ENCODE measurements at regions not wholly inside any gene's neighbourhood (a gene's known extent, or its start where the extent isn't known, plus 50 kb on each side); places are given as distances from the start of the nearest gene placed in this dataset.

DNA sequence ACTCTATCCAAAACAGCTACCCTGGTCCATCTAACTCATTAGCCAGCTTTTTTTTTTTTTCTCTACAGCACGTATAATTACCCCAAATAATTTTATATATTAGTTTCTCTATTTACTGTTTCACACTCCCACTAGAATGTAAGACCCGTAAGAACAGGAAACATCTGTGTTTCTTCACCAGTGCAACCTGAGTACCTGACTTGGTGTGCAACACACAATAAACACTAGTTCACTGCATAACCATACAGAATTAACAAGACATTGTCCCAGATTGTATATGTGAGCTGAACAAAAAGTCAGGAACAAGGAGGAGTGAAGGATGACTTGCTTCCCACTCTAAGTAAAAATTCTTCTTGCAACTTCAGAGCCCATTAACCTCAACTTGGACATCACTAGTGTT lies 180.2 kb upstream of the AKR1E2 start:
- H3K36me3 ChIP-seq (ENCODE audit: insufficient read depth, low read length): no peaks in the 10 kb centered on the region
- no peak for FAIRE-seq
- H3K27me3 Mint-ChIP-seq (ENCODE audit: low read depth, unreplicated experiment): no peaks in the 10 kb centered on the region
- H3K4me1 Mint-ChIP-seq (ENCODE audit: low read depth, unreplicated experiment): peaks cover 22% of the 10 kb centered on the region
- no peaks in the 10 kb centered on the region for H4K20me1 ChIP-seq (ENCODE audit: insufficient read depth, low read length)
- no peaks in the 10 kb centered on the region for H3K9me3 Mint-ChIP-seq (ENCODE audit: unreplicated experiment)
- TF ChIP-seq EZH2 (IDR thresholded peaks at IDR 0.05; ENCODE audit: insufficient read depth, low read length): no peak
- TF ChIP-seq, protein P1, sequence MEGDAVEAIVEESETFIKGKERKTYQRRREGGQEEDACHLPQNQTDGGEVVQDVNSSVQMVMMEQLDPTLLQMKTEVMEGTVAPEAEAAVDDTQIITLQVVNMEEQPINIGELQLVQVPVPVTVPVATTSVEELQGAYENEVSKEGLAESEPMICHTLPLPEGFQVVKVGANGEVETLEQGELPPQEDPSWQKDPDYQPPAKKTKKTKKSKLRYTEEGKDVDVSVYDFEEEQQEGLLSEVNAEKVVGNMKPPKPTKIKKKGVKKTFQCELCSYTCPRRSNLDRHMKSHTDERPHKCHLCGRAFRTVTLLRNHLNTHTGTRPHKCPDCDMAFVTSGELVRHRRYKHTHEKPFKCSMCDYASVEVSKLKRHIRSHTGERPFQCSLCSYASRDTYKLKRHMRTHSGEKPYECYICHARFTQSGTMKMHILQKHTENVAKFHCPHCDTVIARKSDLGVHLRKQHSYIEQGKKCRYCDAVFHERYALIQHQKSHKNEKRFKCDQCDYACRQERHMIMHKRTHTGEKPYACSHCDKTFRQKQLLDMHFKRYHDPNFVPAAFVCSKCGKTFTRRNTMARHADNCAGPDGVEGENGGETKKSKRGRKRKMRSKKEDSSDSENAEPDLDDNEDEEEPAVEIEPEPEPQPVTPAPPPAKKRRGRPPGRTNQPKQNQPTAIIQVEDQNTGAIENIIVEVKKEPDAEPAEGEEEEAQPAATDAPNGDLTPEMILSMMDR (IDR thresholded peaks at IDR 0.05; ENCODE audit: insufficient read depth, low read depth, low read length): no peak
- no peaks in the 10 kb centered on the region for H3K9me3 ChIP-seq (ENCODE audit: insufficient read depth, low read depth, low read length)
- no peak overlapping the region for H3K4me3 ChIP-seq (ENCODE audit: insufficient read depth, low read depth, low read length)
- no peaks in the 10 kb centered on the region for H3K36me3 Mint-ChIP-seq (ENCODE audit: low read depth, unreplicated experiment)
- no peak overlapping the region for H3K27ac ChIP-seq (ENCODE audit: low read depth, low read length)
- no peaks in the 10 kb centered on the region for H3K27me3 ChIP-seq (ENCODE audit: insufficient read depth, low read length)
- no peak overlapping the region for H3K4me3 Mint-ChIP-seq (ENCODE audit: unreplicated experiment)
- no peak overlapping the region for H3K9ac ChIP-seq (ENCODE audit: low read length)
- H3K27ac Mint-ChIP-seq (ENCODE audit: unreplicated experiment): no peak overlapping the region
- H3K4me1 ChIP-seq (ENCODE audit: insufficient read depth, low read length): peaks cover 6% of the 10 kb centered on the region
- DNase-seq (ENCODE audit: low read depth): no peak
- H2AFZ ChIP-seq (ENCODE audit: low read depth, low read length): no peak overlapping the region
- H3K4me2 ChIP-seq (ENCODE audit: low read length): no peak overlapping the region
- H3K79me2 ChIP-seq (ENCODE audit: insufficient read depth, low read length): no peaks in the 10 kb centered on the region

DNA sequence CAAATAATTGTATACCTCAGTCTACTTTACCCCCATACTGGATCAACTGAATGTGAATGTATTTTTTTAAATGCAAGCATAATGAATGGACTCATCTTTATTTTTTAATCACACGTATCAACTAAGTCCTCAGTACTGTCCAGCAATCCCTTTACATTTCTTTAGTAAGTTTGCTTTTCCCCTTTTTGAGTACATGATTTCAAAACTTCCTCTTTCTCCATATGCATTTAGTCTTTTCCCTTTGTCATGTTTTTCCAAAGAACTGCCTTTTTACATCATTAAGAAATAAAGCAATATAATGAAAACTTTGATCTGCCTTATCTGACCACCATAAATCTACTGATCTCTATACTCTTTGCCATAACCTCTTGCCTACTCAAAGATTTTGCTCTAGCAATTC lies 182.5 kb upstream of the AKR1E2 start:
- H3K4me2 ChIP-seq (ENCODE audit: low read length): no peak overlapping the region
- H3K4me1 ChIP-seq (ENCODE audit: insufficient read depth, low read length): peaks cover 6% of the 10 kb centered on the region
- H3K4me3 Mint-ChIP-seq (ENCODE audit: unreplicated experiment): no peak overlapping the region
- H3K27ac ChIP-seq (ENCODE audit: low read depth, low read length): no peak overlapping the region
- no peaks in the 10 kb centered on the region for H4K20me1 ChIP-seq (ENCODE audit: insufficient read depth, low read length)
- no peaks in the 10 kb centered on the region for H3K36me3 ChIP-seq (ENCODE audit: insufficient read depth, low read length)
- H3K9me3 Mint-ChIP-seq (ENCODE audit: unreplicated experiment): no peaks in the 10 kb centered on the region
- no peak overlapping the region for H3K9ac ChIP-seq (ENCODE audit: low read length)
- no peak overlapping the region for H2AFZ ChIP-seq (ENCODE audit: low read depth, low read length)
- no peaks in the 10 kb centered on the region for H3K79me2 ChIP-seq (ENCODE audit: insufficient read depth, low read length)
- peaks cover 17% of the 10 kb centered on the region for H3K4me1 Mint-ChIP-seq (ENCODE audit: low read depth, unreplicated experiment)
- no peak overlapping the region for H3K27ac Mint-ChIP-seq (ENCODE audit: unreplicated experiment)
- no peaks in the 10 kb centered on the region for H3K27me3 Mint-ChIP-seq (ENCODE audit: low read depth, unreplicated experiment)
- H3K36me3 Mint-ChIP-seq (ENCODE audit: low read depth, unreplicated experiment): no peaks in the 10 kb centered on the region
- no peaks in the 10 kb centered on the region for H3K27me3 ChIP-seq (ENCODE audit: insufficient read depth, low read length)
- no peak for FAIRE-seq
- no peak overlapping the region for H3K4me3 ChIP-seq (ENCODE audit: insufficient read depth, low read depth, low read length)
- no peak for TF ChIP-seq EZH2 (IDR thresholded peaks at IDR 0.05; ENCODE audit: insufficient read depth, low read length)
- TF ChIP-seq, protein P1 (IDR thresholded peaks at IDR 0.05; ENCODE audit: insufficient read depth, low read depth, low read length): no peak
- H3K9me3 ChIP-seq (ENCODE audit: insufficient read depth, low read depth, low read length): no peaks in the 10 kb centered on the region
- no peak for DNase-seq (ENCODE audit: low read depth)

DNA sequence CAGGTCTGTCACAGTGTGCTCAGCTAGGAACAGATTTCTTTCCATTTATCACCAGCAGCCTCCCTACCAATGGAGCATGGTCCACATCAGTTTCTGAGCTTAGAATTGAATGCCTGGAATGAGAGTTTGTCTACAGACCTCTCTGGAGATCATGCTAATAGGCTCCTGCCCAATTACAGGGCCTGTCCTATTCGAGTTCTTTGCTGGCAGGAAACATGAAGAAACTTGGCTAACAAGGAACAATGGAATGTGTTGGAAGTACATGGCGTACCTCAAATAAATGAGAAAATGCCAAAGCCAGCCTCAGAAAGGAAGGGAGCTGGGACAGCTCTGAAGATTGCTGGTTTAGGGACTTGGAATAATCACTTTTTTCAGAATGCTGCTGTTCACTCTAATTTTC lies 186.0 kb upstream of the AKR1E2 start:
- no peaks in the 10 kb centered on the region for H3K4me1 Mint-ChIP-seq (ENCODE audit: low read depth, unreplicated experiment)
- Histone ChIP-seq H4K20me1 (ENCODE audit: insufficient read depth, low read length) (no peaks in the 10 kb centered on the region), H3K4me1 (ENCODE audit: insufficient read depth, low read length) (no peaks in the 10 kb centered on the region), H3K27me3 (ENCODE audit: insufficient read depth, low read length) (no peaks in the 10 kb centered on the region), H2AFZ (ENCODE audit: low read depth, low read length) (no peak overlapping the region), H3K27ac (ENCODE audit: low read depth, low read length) (no peak overlapping the region), H3K79me2 (ENCODE audit: insufficient read depth, low read length) (no peaks in the 10 kb centered on the region), H3K4me2 (ENCODE audit: low read length) (no peak overlapping the region), H3K9ac (ENCODE audit: low read length) (no peak overlapping the region), H3K9me3 (ENCODE audit: insufficient read depth, low read depth, low read length) (no peaks in the 10 kb centered on the region), H3K36me3 (ENCODE audit: insufficient read depth, low read length) (no peaks in the 10 kb centered on the region), H3K4me3 (ENCODE audit: insufficient read depth, low read depth, low read length) (no peak overlapping the region)
- H3K36me3 Mint-ChIP-seq (ENCODE audit: low read depth, unreplicated experiment): no peaks in the 10 kb centered on the region
- no peak overlapping the region for H3K27ac Mint-ChIP-seq (ENCODE audit: unreplicated experiment)
- H3K27me3 Mint-ChIP-seq (ENCODE audit: low read depth, unreplicated experiment): no peaks in the 10 kb centered on the region
- no peaks in the 10 kb centered on the region for H3K9me3 Mint-ChIP-seq (ENCODE audit: unreplicated experiment)
- FAIRE-seq: peak; percentile 56
- H3K4me3 Mint-ChIP-seq (ENCODE audit: unreplicated experiment): no peak overlapping the region
- TF ChIP-seq, protein P1 (IDR thresholded peaks at IDR 0.05; ENCODE audit: insufficient read depth, low read depth, low read length): no peak
- no peak for TF ChIP-seq EZH2 (IDR thresholded peaks at IDR 0.05; ENCODE audit: insufficient read depth, low read length)
- peak; percentile 25 for DNase-seq (ENCODE audit: low read depth)
